ENCODE measurements at regions not wholly inside any gene's neighbourhood (a gene's known extent, or its start where the extent isn't known, plus 50 kb on each side); places are given as distances from the start of the nearest gene placed in this dataset.
"Not testable (repeated sequence)": the region's sequence is repeated elsewhere in the genome, so short reads cannot be mapped to it uniquely, and the experiment has no call there.

- intact Hi-C loops (cut with DNase I; ENCODE audit: low total_unique reads) (no loop called here), in situ Hi-C loops (cut with MboI; ENCODE audit: low sequenced_read_pairs in 4 of 4) (no loop called here)
- Histone ChIP-seq H3K36me3 (no peaks in the 10 kb centered on the region), H3K4me1 (no peaks in the 10 kb centered on the region), H3K27ac (no peak overlapping the region), H3K4me3 (no peak overlapping the region), H3K27me3 (peaks cover 0 to 11% (median 10%) of the 10 kb centered on the region in 3 donors), H3K9me3 (no peaks in the 10 kb centered on the region)
- DNase-seq = no peak
- TF ChIP-seq POLR2A (IDR thresholded peaks at IDR 0.05) (no peak), CTCF (IDR thresholded peaks at IDR 0.05 in 4 of 5, conservative IDR thresholded peaks at IDR 0.05 in 1 of 5) (no peak)
- ATAC-seq = no peak
Measured at GRCh38 chr19:14272623-14273022, 66.7 kb upstream of the ADGRL1 start.

GRCh38 chr19:14271840-14272239 is 65.9 kb upstream of the ADGRL1 start:
- in situ Hi-C loops (cut with MboI; ENCODE audit: low sequenced_read_pairs in 4 of 4) = no loop called here
- Histone ChIP-seq H3K27me3 (peaks cover 7 to 17% (median 10%) of the 10 kb centered on the region in 3 donors), H3K36me3 (no peaks in the 10 kb centered on the region), H3K9me3 (no peaks in the 10 kb centered on the region), H3K27ac (no peak overlapping the region), H3K4me3 (no peak overlapping the region), H3K4me1 (no peaks in the 10 kb centered on the region)
- no peak for DNase-seq
- intact Hi-C loops (cut with DNase I; ENCODE audit: low total_unique reads) = no loop called here
- no peak for TF ChIP-seq CTCF (IDR thresholded peaks at IDR 0.05 in 4 of 5, conservative IDR thresholded peaks at IDR 0.05 in 1 of 5)
- TF ChIP-seq POLR2A (IDR thresholded peaks at IDR 0.05) = no peak
- no peak for ATAC-seq

GRCh38 chr19:14270557-14270956 is 64.6 kb upstream of the ADGRL1 start:
- intact Hi-C loops (cut with DNase I; ENCODE audit: low total_unique reads); H3K4me3 ChIP-seq; H3K4me1 ChIP-seq: not testable (repeated sequence)

GRCh38 chr19:14267224-14267741 is 61.3 kb upstream of the ADGRL1 start:
- in situ Hi-C loops (cut with MboI; ENCODE audit: low sequenced_read_pairs in 4 of 4) = no loop called here

More at GRCh38 chr19:14270557-14270956, 64.6 kb upstream of the ADGRL1 start:
- DNase-seq; H3K27ac ChIP-seq; H3K36me3 ChIP-seq; H3K9me3 ChIP-seq; in situ Hi-C loops (cut with MboI; ENCODE audit: low sequenced_read_pairs in 4 of 4); ATAC-seq: not testable (repeated sequence)
- peaks cover 8 to 25% (median 14%) of the 10 kb centered on the region in 3 donors for H3K27me3 ChIP-seq

GRCh38 chr19:14266208-14266607 is 60.2 kb upstream of the ADGRL1 start:
- H3K27ac ChIP-seq; H3K4me1 ChIP-seq; H3K9me3 ChIP-seq; intact Hi-C loops (cut with DNase I; ENCODE audit: low total_unique reads); DNase-seq; ATAC-seq; in situ Hi-C loops (cut with MboI; ENCODE audit: low sequenced_read_pairs in 4 of 4); H3K4me3 ChIP-seq; H3K36me3 ChIP-seq: not testable (repeated sequence)
- peaks cover 15 to 29% (median 27%) of the 10 kb centered on the region in 3 donors for H3K27me3 ChIP-seq

More at GRCh38 chr19:14267224-14267741, 61.3 kb upstream of the ADGRL1 start:
- intact Hi-C loops (cut with DNase I; ENCODE audit: low total_unique reads) = no loop called here
- no peaks in the 10 kb centered on the region for H3K9me3 ChIP-seq
- no peak overlapping the region for H3K4me3 ChIP-seq
- H3K4me1 ChIP-seq = no peaks in the 10 kb centered on the region
- ATAC-seq (no peak), DNase-seq (no peak)
- H3K27ac ChIP-seq = no peak overlapping the region
- no peaks in the 10 kb centered on the region for H3K36me3 ChIP-seq
- TF ChIP-seq POLR2A (IDR thresholded peaks at IDR 0.05) = no peak
- no peak for TF ChIP-seq CTCF (IDR thresholded peaks at IDR 0.05 in 4 of 5, conservative IDR thresholded peaks at IDR 0.05 in 1 of 5)
- H3K27me3 ChIP-seq = peaks cover 15 to 34% (median 27%) of the 10 kb centered on the region in 3 donors
